ENCODE measurements at regions not wholly inside any gene's neighbourhood (a gene's known extent, or its start where the extent isn't known, plus 50 kb on each side); places are given as distances from the start of the nearest gene placed in this dataset.

DNA sequence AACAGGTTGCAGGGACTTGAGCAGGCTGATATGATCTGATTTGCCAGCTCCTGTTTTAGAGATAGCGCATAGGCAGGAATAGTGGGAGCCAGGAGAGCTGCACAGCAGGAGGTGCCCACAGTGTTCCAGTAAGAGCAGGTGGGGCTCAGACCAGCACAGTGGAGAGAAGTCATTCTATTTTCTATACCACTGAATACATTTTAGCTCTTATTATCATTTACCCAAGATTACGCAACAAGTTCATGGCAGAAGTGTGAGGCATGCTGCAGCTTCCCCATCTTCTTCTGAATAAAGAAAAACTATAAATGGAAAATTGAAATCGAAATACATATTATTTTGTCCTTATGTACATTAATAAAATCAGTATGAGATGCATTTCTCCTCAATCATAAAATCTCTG is 114.7 kb upstream of the EDNRA start:
- ATAC-seq (replicated peaks), result no peak
- Mint-ChIP-seq H3K9me3 (no peaks in the 10 kb centered on the region), H3K36me3 (ENCODE audit: insufficient read depth) (no peaks in the 10 kb centered on the region), H3K4me1 (ENCODE audit: low read depth in 2 of 2) (no peaks in the 10 kb centered on the region), H3K27ac (no peak overlapping the region), H3K27me3 (no peaks in the 10 kb centered on the region), H3K4me3 (no peak overlapping the region)
- no peak for DNase-seq

DNA sequence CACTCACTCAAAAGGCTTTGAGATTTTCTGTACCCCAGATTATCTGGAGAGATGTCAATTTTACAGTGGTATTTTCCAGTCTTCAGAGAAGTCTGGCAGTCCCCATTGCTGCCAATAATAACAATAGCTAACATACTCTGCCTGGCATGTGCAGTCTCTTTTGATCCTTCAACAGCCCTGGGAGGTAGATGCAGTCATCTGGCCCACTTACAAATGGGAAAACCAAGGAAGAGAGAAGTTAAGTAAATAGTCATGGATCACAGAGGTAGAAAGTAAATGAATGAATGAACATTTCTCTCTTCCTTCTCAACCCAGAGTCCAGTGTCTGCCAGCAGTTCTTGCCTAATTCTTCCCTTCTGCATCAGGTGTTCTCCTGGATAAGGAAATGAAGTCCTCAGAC is 113.0 kb upstream of the EDNRA start:
- Mint-ChIP-seq H3K36me3 (ENCODE audit: insufficient read depth) (no peaks in the 10 kb centered on the region), H3K4me1 (ENCODE audit: low read depth in 2 of 2) (no peaks in the 10 kb centered on the region), H3K27me3 (no peaks in the 10 kb centered on the region), H3K4me3 (no peak overlapping the region), H3K9me3 (no peaks in the 10 kb centered on the region), H3K27ac (no peak overlapping the region)
- DNase-seq, result no peak
- ATAC-seq (replicated peaks), result no peak

- ATAC-seq (replicated peaks) (no peak), DNase-seq (no peak)
- Mint-ChIP-seq H3K27me3 (no peaks in the 10 kb centered on the region), H3K4me3 (no peak overlapping the region), H3K4me1 (ENCODE audit: low read depth in 2 of 2) (no peaks in the 10 kb centered on the region), H3K9me3 (no peaks in the 10 kb centered on the region), H3K36me3 (ENCODE audit: insufficient read depth) (no peaks in the 10 kb centered on the region), H3K27ac (no peak overlapping the region)
These were observed 111.9 kb upstream of the EDNRA start for GRCh38 chr4:147368948-147369347.

- DNase-seq, result no peak
- no peak for ATAC-seq (replicated peaks)
- Mint-ChIP-seq H3K36me3 (ENCODE audit: insufficient read depth) (no peaks in the 10 kb centered on the region), H3K9me3 (no peaks in the 10 kb centered on the region), H3K27me3 (no peaks in the 10 kb centered on the region), H3K4me3 (no peak overlapping the region), H3K4me1 (ENCODE audit: low read depth in 2 of 2) (no peaks in the 10 kb centered on the region), H3K27ac (no peak overlapping the region)
These were observed 110.4 kb upstream of the EDNRA start for GRCh38 chr4:147370473-147370872.

DNA sequence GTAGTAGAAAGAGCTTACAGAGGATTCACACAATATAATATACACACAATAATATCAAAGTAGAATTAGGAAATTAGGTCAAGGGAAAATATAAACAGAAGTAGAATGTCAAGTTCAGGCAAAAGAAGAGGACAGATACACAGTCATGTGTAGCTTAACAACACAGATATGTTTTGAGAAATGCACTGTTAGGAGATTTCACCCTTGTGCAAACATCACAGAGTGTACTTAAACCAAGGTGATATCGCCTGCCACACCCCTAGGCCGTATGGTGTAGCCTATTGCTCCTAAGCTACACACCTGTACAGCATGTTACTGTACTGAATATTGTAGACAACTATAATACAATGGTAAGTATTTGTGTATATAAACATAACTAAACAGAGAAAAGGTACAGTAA is 110.0 kb upstream of the EDNRA start:
- no peaks in the 10 kb centered on the region for H3K36me3 Mint-ChIP-seq (ENCODE audit: insufficient read depth)
- H3K4me1 Mint-ChIP-seq (ENCODE audit: low read depth in 2 of 2), result no peaks in the 10 kb centered on the region
- ATAC-seq (replicated peaks), result no peak
- H3K27ac Mint-ChIP-seq, result no peak overlapping the region
- peaks cover 0 to 3% of the 10 kb centered on the region in 2 donors for H3K9me3 Mint-ChIP-seq
- H3K27me3 Mint-ChIP-seq, result no peaks in the 10 kb centered on the region
- no peak overlapping the region for H3K4me3 Mint-ChIP-seq
- DNase-seq, result no peak

- H3K27ac Mint-ChIP-seq, result no peak overlapping the region
- H3K9me3 Mint-ChIP-seq, result peaks cover 0 to 3% of the 10 kb centered on the region in 2 donors
- no peaks in the 10 kb centered on the region for H3K27me3 Mint-ChIP-seq
- no peaks in the 10 kb centered on the region for H3K4me1 Mint-ChIP-seq (ENCODE audit: low read depth in 2 of 2)
- no peak overlapping the region for H3K4me3 Mint-ChIP-seq
- DNase-seq, result no peak
- ATAC-seq (replicated peaks), result no peak
- no peaks in the 10 kb centered on the region for H3K36me3 Mint-ChIP-seq (ENCODE audit: insufficient read depth)
These were observed 109.2 kb upstream of the EDNRA start for GRCh38 chr4:147371661-147372060.

- Mint-ChIP-seq H3K9me3 (peaks cover 0 to 6% of the 10 kb centered on the region in 2 donors), H3K4me3 (no peak overlapping the region), H3K27ac (no peak overlapping the region), H3K4me1 (ENCODE audit: low read depth in 2 of 2) (no peaks in the 10 kb centered on the region), H3K36me3 (ENCODE audit: insufficient read depth) (no peaks in the 10 kb centered on the region), H3K27me3 (peaks cover 0 to 7% of the 10 kb centered on the region in 2 donors)
- DNase-seq (no peak), ATAC-seq (replicated peaks) (no peak)
These were observed 102.1 kb upstream of the EDNRA start for GRCh38 chr4:147378780-147379179.

- H3K27ac Mint-ChIP-seq, result no peak overlapping the region
- H3K9me3 Mint-ChIP-seq, result peaks cover 0 to 3% of the 10 kb centered on the region in 2 donors
- DNase-seq, result no peak
- peaks cover 0 to 7% of the 10 kb centered on the region in 2 donors for H3K27me3 Mint-ChIP-seq
- no peak for ATAC-seq (replicated peaks)
- H3K36me3 Mint-ChIP-seq (ENCODE audit: insufficient read depth), result no peaks in the 10 kb centered on the region
- no peak overlapping the region for H3K4me3 Mint-ChIP-seq
- no peaks in the 10 kb centered on the region for H3K4me1 Mint-ChIP-seq (ENCODE audit: low read depth in 2 of 2)
These were observed 99.1 kb upstream of the EDNRA start for GRCh38 chr4:147381749-147382148.

GRCh38 chr4:147388018-147388417 is 92.9 kb upstream of the EDNRA start:
- ATAC-seq (replicated peaks) (no peak), DNase-seq (no peak)
- H3K27ac Mint-ChIP-seq, result no peak overlapping the region
- H3K4me3 Mint-ChIP-seq, result no peak overlapping the region
- no peaks in the 10 kb centered on the region for H3K36me3 Mint-ChIP-seq (ENCODE audit: insufficient read depth)
- H3K27me3 Mint-ChIP-seq, result no peaks in the 10 kb centered on the region
- H3K4me1 Mint-ChIP-seq (ENCODE audit: low read depth in 2 of 2), result no peaks in the 10 kb centered on the region
- H3K9me3 Mint-ChIP-seq, result peaks cover 6 to 15% of the 10 kb centered on the region in 2 donors

DNA sequence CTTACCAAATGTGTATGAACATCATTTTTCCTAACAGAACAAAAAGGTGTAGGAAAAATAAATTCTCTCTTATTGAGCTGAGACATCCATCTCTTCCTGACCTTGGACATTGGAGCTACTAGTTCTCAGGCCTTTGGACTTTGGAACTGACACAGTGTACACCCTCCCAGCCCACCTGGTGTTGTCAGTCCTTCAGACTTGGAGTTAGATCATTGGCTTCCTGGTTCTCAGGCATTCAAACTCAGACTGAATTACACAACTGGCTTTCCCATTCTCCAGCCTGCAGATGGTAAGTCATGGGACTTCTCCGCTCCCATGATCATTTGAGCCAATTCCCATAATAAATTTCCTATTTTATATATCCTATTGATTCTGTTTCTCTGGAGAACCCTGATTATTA is 84.8 kb upstream of the EDNRA start:
- peaks cover 0 to 7% of the 10 kb centered on the region in 2 donors for H3K9me3 Mint-ChIP-seq
- no peaks in the 10 kb centered on the region for H3K36me3 Mint-ChIP-seq (ENCODE audit: insufficient read depth)
- H3K4me3 Mint-ChIP-seq, result no peak overlapping the region
- no peak for ATAC-seq (replicated peaks)
- DNase-seq, result no peak
- H3K27me3 Mint-ChIP-seq, result no peaks in the 10 kb centered on the region
- no peak overlapping the region for H3K27ac Mint-ChIP-seq
- no peaks in the 10 kb centered on the region for H3K4me1 Mint-ChIP-seq (ENCODE audit: low read depth in 2 of 2)

DNA sequence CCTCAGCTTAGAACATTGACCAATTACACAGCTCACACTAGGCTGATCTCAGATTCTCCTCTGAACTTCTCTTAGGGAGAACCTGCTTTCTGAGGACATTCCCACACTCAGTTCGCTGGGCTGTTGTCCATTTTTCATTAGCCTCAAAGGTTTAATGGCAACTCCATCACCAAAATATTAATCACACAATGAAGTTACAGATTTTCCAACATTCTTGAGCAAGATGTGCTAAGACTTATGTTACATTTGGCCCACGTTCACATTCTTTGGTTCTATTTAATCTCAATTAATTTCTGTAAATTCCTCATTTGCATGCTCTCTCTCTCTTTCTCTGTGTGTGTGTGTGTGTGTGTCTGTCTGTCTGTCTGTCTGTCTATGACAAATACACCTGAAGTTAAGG is 82.3 kb upstream of the EDNRA start:
- DNase-seq (no peak), ATAC-seq (replicated peaks) (no peak)

GRCh38 chr4:147400721-147401120 is 80.2 kb upstream of the EDNRA start:
- ATAC-seq (replicated peaks) (no peak), DNase-seq (no peak)
- no peaks in the 10 kb centered on the region for H3K9me3 Mint-ChIP-seq
- H3K4me3 Mint-ChIP-seq, result no peak overlapping the region
- H3K4me1 Mint-ChIP-seq (ENCODE audit: low read depth in 2 of 2), result no peaks in the 10 kb centered on the region
- no peaks in the 10 kb centered on the region for H3K27me3 Mint-ChIP-seq
- H3K27ac Mint-ChIP-seq, result no peak overlapping the region
- H3K36me3 Mint-ChIP-seq (ENCODE audit: insufficient read depth), result no peaks in the 10 kb centered on the region

More for the DNA sequence above, 82.3 kb upstream of the EDNRA start:
- H3K4me3 Mint-ChIP-seq, result no peak overlapping the region
- no peaks in the 10 kb centered on the region for H3K27me3 Mint-ChIP-seq
- no peaks in the 10 kb centered on the region for H3K9me3 Mint-ChIP-seq
- H3K36me3 Mint-ChIP-seq (ENCODE audit: insufficient read depth), result no peaks in the 10 kb centered on the region
- no peaks in the 10 kb centered on the region for H3K4me1 Mint-ChIP-seq (ENCODE audit: low read depth in 2 of 2)
- H3K27ac Mint-ChIP-seq, result no peak overlapping the region

- Mint-ChIP-seq H3K4me1 (ENCODE audit: low read depth in 2 of 2) (no peaks in the 10 kb centered on the region), H3K9me3 (no peaks in the 10 kb centered on the region), H3K27me3 (no peaks in the 10 kb centered on the region), H3K27ac (no peak overlapping the region), H3K36me3 (ENCODE audit: insufficient read depth) (no peaks in the 10 kb centered on the region), H3K4me3 (no peak overlapping the region)
- ATAC-seq (replicated peaks) (no peak), DNase-seq (no peak)
These were observed 79.7 kb upstream of the EDNRA start for GRCh38 chr4:147401221-147401620.

- no peak overlapping the region for H3K4me3 Mint-ChIP-seq
- no peak overlapping the region for H3K27ac Mint-ChIP-seq
- DNase-seq, result no peak
- peaks cover 0 to under 1% of the 10 kb centered on the region in 2 donors for H3K9me3 Mint-ChIP-seq
- peaks cover 3% of the 10 kb centered on the region for H3K36me3 Mint-ChIP-seq (ENCODE audit: insufficient read depth)
- ATAC-seq (replicated peaks), result no peak
- no peaks in the 10 kb centered on the region for H3K27me3 Mint-ChIP-seq
- no peaks in the 10 kb centered on the region for H3K4me1 Mint-ChIP-seq (ENCODE audit: low read depth in 2 of 2)
These were observed 73.4 kb upstream of the EDNRA start for GRCh38 chr4:147407261-147408045.
